ENCODE measurements at regions not wholly inside any gene's neighbourhood (a gene's known extent, or its start where the extent isn't known, plus 50 kb on each side); places are given as distances from the start of the nearest gene placed in this dataset.
"Not testable (repeated sequence)": the region's sequence is repeated elsewhere in the genome, so short reads cannot be mapped to it uniquely, and the experiment has no call there.

GRCh38 chr6:112591329-112591728 lies 244.2 kb downstream of the RFPL4B start:
- DNase-seq, result no peak

DNA sequence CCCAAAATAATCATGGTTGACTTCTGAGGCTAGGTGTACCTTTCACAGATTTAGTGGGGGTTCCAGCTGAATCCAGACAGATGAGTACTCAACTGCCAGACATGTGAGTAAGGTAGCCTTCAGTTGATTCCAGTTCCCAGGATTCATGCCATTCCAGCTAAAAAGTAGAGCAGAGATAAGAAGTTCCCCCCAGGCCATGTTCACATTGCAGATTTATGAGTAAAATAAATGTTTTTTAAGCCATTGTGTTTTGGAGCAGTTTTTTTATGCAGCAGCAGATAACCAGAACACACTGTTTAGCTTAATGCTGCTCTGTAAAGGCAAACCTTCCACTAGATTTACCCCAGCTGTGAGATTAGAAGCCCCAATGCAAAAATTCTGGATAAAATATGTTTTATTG lies 245.0 kb downstream of the RFPL4B start:
- no peak for DNase-seq

GRCh38 chr6:112594886-112595594 lies 247.9 kb downstream of the RFPL4B start:
- DNase-seq, result no peak

GRCh38 chr6:112595841-112596240 lies 248.7 kb downstream of the RFPL4B start:
- DNase-seq, result no peak

- DNase-seq, result no peak
Observed at GRCh38 chr6:112597176-112597575, 250.0 kb downstream of the RFPL4B start.

- no peak for DNase-seq
Observed at GRCh38 chr6:112600168-112600567, 253.0 kb downstream of the RFPL4B start.

DNA sequence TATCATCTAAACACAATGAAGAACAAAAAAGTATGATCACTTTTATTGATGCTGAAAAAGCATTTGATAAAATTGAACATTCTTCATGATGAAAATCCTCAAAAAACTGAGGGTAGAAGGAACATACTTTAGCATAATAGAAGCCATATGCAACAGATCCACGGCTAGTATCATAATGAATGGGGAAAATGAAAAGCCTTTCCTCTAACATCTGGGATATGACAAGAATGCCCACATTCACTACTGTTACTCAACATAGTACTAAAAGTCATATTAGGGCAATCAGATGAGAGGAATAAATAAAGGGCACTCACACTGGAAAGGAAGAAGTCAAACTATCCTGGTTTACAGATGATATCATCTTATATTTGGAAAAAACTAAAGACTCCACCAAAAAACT lies 256.6 kb downstream of the RFPL4B start:
- DNase-seq, result no peak

- DNase-seq, result no peak
Observed at GRCh38 chr6:112606656-112607435, 259.7 kb downstream of the RFPL4B start.

- not testable (repeated sequence) for DNase-seq
Observed at GRCh38 chr6:112608925-112609324, 261.8 kb downstream of the RFPL4B start.

- no peak for DNase-seq
Observed at GRCh38 chr6:112613410-112613809, 266.3 kb downstream of the RFPL4B start.

DNA sequence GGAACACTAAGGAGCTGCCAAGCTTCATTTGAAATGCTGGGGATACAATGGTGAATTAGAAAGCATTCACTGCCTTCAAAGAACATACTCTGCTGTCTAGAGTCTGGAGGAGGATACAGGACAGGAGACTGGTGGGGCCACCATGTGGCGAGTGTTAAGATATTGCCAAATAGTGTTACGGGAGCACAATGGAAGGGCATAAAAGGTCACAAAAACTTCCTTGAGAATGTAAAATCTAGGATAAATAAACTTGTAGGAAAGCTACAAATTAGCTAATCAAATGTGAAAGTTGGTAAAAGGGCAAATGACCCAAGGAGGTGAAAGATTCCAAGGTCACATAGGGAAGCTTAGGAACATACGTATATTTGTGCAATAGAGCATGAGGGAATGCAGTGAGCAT lies 271.7 kb downstream of the RFPL4B start:
- DNase-seq, result no peak

GRCh38 chr6:112620812-112621569 lies 273.9 kb downstream of the RFPL4B start:
- DNase-seq, result no peak

- no peak for DNase-seq
Observed at GRCh38 chr6:112622036-112622435, 274.9 kb downstream of the RFPL4B start.

- DNase-seq, result no peak
Observed at GRCh38 chr6:112626468-112627082, 279.4 kb downstream of the RFPL4B start.

- DNase-seq, result no peak
Observed at GRCh38 chr6:112634376-112634775, 287.2 kb downstream of the RFPL4B start.

GRCh38 chr6:112636650-112637262 lies 289.6 kb downstream of the RFPL4B start:
- DNase-seq, result no peak

DNA sequence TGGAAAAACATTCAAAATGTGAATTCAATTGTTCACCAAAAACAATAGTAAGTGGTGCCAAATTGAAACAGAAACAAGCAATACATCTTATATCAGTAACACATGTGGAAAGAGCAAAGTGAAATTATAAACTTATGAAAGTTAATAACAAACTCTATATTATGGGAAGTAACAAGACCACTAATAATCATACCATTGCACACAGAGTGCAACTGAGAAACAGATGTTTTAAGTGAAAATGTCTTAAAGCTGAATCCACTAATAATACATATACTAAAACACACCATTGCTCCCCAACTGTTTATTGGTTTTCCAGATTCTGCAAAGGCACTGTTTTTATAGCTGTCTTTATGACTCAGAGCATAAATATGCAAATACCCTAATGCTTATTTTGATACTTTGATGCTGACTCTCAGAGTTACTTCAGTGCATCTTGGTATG lies 292.3 kb downstream of the RFPL4B start:
- no peak for DNase-seq

DNA sequence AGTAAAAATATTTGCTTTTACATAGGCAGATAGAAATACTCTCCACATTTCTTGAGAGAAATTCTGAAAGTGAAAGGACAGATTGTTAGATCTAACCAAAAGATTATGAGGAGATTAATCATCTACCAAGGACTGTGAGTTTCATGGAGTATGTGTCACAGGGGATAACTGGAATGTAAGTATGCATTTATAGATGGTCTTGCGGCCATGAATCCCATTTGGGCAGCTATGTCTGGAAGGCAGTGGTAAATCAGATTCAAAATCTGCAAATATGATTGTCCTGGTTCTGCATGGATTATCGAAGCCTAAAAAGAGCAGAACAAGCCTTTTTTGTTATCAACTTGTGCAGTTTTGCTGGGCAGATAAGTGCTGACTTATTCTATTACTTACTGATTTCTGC lies 293.8 kb downstream of the RFPL4B start:
- no peak for DNase-seq

DNA sequence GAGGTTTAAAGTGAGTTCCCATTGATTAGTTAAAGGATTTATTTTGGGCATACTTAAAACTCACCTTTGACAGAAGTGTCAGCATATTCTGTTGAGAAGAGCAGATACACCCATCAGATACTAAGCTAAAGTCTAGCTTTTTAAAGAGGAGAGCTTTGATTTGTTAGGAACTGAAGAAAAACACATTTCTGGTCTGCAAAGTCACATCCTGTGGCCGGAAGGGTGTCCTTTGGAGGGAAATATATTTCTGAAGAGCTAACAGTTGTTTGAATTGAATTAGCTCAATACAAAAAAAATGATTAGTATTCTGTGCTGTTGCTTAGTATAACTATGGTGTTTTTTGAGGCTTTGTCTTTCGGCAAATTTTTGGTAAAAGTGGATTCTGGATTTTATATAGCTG lies 302.7 kb downstream of the RFPL4B start:
- no peak for DNase-seq

- no peak for DNase-seq
Observed at GRCh38 chr6:112651239-112651638, 304.1 kb downstream of the RFPL4B start.

DNA sequence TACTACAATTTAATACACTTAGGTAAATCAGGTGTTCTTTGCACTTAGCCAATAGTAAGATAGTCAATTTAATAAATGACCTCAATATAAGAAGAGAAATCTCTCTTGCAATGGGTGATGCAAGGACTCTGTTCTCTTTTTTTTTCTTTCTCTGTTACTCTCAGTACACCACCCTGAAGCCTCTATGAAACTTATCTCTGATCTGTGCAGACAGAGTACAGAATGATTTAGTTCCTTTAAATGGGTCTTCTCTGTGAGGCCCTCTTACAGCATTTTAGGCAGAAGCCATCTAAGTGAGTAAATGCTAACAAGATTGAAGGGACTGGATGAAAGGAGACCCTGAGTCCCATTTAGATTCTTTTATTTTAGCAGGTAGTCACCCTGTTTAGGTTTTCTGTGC lies 312.8 kb downstream of the RFPL4B start:
- DNase-seq, result no peak

DNA sequence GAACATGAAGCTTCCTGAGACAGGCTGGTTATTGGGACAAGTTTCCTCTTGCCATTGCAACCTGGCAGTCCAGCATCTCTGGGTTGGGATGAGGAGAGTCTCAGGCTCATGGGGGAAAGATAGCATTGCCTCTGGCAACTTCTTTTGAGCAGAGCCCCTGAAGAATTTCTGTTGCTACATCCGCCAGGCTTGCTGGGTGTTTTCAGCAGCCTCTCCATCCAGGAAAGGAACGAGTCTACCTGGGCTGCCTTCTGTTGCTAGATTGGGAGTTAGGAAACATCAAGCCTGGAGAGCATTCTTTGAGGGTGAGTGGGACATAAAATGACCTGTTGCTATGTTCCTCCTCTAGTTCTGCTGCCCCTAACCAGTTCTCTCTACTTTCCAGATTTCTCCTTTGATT lies 313.5 kb downstream of the RFPL4B start:
- DNase-seq, result no peak

DNA sequence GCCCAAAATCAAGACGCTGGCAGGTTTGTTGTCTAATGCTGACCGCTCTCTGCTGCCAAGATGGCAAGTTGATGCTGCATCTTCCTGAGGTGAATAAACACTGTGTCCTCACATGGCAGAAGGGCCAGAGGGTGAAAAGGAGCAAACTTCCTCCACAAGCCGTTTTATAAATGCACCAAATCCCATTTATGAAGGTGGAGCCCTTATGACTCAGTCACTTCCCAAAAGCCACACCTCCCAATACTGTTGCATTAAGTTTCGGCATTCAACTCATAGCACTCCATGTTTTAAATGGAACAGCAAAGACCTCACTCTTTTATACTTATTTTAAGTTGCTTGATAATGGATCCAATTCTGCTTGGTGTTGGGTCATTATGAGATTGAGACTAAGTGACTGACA lies 316.6 kb downstream of the RFPL4B start:
- no peak for DNase-seq

All from CD4-positive, alpha-beta T cell treated with Interleukin-10 for 1 hour (primary cell).